H1 (cell line): ENCODE measurements at regions not wholly inside any gene's neighbourhood (a gene's known extent, or its start where the extent isn't known, plus 50 kb on each side); places are given as distances from the start of the nearest gene placed in this dataset.

Source experiments
- BCL11A ChIP-seq, 2 experiments: IDR thresholded peaks; one replicate each; pipeline ENCODE4 v1.6.1; 2011; ENCODE audit warnings: low read depth in 2 of 2, low read length in 2 of 2, mild to moderate bottlenecking in 2 of 2
- CBX8 ChIP-seq: fragments of 300-800, 300-1000 bp; sonication (generic); IDR thresholded peaks from 2 replicates; pipeline ENCODE4 v1.7.1; 2016; ENCODE audit warnings: low read depth, low read length, borderline replicate concordance
- EZH2 ChIP-seq: fragments of 200-600 bp; sonication (generic); IDR thresholded peaks from 2 replicates; pipeline ENCODE4 v1.7.1; 2012; ENCODE audit warnings: low read depth, mild to moderate bottlenecking, moderate library complexity, low read length, inconsistent platforms; ENCODE audit not compliant: severe bottlenecking
- KDM4A ChIP-seq: IDR thresholded peaks from one replicate; pipeline ENCODE4 v1.7.1; 2012; ENCODE audit warnings: low read depth, mild to moderate bottlenecking, moderate library complexity, low read length, inconsistent platforms; ENCODE audit not compliant: severe bottlenecking
- PHF8 ChIP-seq: fragments of 200-600 bp; sonication (generic); conservative IDR thresholded peaks from 2 replicates; pipeline ENCODE4 v1.7.1; 2012; ENCODE audit warnings: low read depth, mild to moderate bottlenecking, inconsistent platforms, low read length, moderate library complexity
- POLR2A ChIP-seq, 2 experiments: IDR thresholded peaks; 1 replicate in 1 of 2; 2 replicates in 1 of 2; pipeline ENCODE4 v1.6.1; 2011; ENCODE audit warnings: low read depth in 2 of 2, low read length in 2 of 2, mild to moderate bottlenecking in 2 of 2; ENCODE audit errors: control extremely low read depth in 1 of 2
- RAD21 ChIP-seq, 2 experiments: IDR thresholded peaks in 1 of 2; conservative IDR thresholded peaks in 1 of 2; 2 replicates each; pipeline ENCODE4 v1.6.1; 2011; ENCODE audit warnings: low read depth in 2 of 2, low read length in 2 of 2, improper control_type of control experiment in 1 of 2, inconsistent platforms in 1 of 2, mild to moderate bottlenecking in 1 of 2, moderate library complexity in 1 of 2
- RFX5 ChIP-seq: IDR thresholded peaks from 2 replicates; pipeline ENCODE4 v1.6.1; 2011; ENCODE audit warnings: low read depth, low read length, improper control_type of control experiment, borderline replicate concordance
- SIX5 ChIP-seq: IDR thresholded peaks from 2 replicates; pipeline ENCODE4 v1.6.1; 2011; ENCODE audit warnings: mild to moderate bottlenecking, low read depth, low read length
- TAF7 ChIP-seq: optimal IDR thresholded peaks from 2 replicates; pipeline ENCODE3; 2011; ENCODE audit warnings: low read depth, mild to moderate bottlenecking, inconsistent platforms, low read length, moderate library complexity, borderline replicate concordance
- TF ChIP-seq, protein P1 (sequence below), 3 experiments: IDR thresholded peaks; 1 replicate in 2 of 3; 2 replicates in 1 of 3; pipeline versions ENCODE4 v1.5.1 to v1.6.1; 2011; ENCODE audit warnings: low read length in 3 of 3, mild to moderate bottlenecking in 3 of 3, inconsistent platforms in 2 of 3, low read depth in 1 of 3, moderate library complexity in 1 of 3; ENCODE audit not compliant: insufficient read depth in 1 of 3; ENCODE audit errors: control extremely low read depth in 1 of 3

- TF ChIP-seq, protein P1, sequence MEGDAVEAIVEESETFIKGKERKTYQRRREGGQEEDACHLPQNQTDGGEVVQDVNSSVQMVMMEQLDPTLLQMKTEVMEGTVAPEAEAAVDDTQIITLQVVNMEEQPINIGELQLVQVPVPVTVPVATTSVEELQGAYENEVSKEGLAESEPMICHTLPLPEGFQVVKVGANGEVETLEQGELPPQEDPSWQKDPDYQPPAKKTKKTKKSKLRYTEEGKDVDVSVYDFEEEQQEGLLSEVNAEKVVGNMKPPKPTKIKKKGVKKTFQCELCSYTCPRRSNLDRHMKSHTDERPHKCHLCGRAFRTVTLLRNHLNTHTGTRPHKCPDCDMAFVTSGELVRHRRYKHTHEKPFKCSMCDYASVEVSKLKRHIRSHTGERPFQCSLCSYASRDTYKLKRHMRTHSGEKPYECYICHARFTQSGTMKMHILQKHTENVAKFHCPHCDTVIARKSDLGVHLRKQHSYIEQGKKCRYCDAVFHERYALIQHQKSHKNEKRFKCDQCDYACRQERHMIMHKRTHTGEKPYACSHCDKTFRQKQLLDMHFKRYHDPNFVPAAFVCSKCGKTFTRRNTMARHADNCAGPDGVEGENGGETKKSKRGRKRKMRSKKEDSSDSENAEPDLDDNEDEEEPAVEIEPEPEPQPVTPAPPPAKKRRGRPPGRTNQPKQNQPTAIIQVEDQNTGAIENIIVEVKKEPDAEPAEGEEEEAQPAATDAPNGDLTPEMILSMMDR (IDR thresholded peaks at IDR 0.05; ENCODE audit: control extremely low read depth in 1 of 3, insufficient read depth in 1 of 3, low read depth in 1 of 3, low read length in 3 of 3), result no peak
- TF ChIP-seq PHF8 (no peak), CBX8 (no peak), POLR2A (IDR thresholded peaks at IDR 0.05; ENCODE audit: control extremely low read depth in 1 of 2, low read depth in 2 of 2, low read length in 2 of 2) (no peak), TAF7 (no peak), RFX5 (no peak), BCL11A (IDR thresholded peaks at IDR 0.05; ENCODE audit: low read depth in 2 of 2, low read length in 2 of 2) (no peak), SIX5 (no peak), RAD21 (IDR thresholded peaks at IDR 0.05 in 1 of 2, conservative IDR thresholded peaks at IDR 0.05 in 1 of 2; ENCODE audit: low read depth in 2 of 2, low read length in 2 of 2) (no peak), EZH2 (no peak), KDM4A (no peak)
Measured at GRCh38 chr12:105466231-105466900, 135.9 kb downstream of the C12orf75 start.
